Gastroesophageal sphincter (tissue), 3 donors: ENCODE measurements at regions not wholly inside any gene's neighbourhood (a gene's known extent, or its start where the extent isn't known, plus 50 kb on each side); places are given as distances from the start of the nearest gene placed in this dataset.

Experiments used
- POLR2AphosphoS5 ChIP-seq: sonication (generic); formaldehyde crosslinking; IDR thresholded peaks from one replicate; pipeline ENCODE4 v1.6.1; 2017; ENCODE audit warnings: antibody characterized with exemption
- TF ChIP-seq, protein P1 (sequence below), 4 experiments: fragments of 200-600 bp in 2 of 4; fragments of 450-650 bp in 2 of 4; sonication (generic) in 1 of 4; IDR thresholded peaks; one replicate each; pipeline ENCODE4 v1.5.1; 2017 to 2019; ENCODE audit warnings: antibody characterized with exemption in 4 of 4, mild to moderate bottlenecking in 2 of 4, moderate library complexity in 2 of 4

DNA sequence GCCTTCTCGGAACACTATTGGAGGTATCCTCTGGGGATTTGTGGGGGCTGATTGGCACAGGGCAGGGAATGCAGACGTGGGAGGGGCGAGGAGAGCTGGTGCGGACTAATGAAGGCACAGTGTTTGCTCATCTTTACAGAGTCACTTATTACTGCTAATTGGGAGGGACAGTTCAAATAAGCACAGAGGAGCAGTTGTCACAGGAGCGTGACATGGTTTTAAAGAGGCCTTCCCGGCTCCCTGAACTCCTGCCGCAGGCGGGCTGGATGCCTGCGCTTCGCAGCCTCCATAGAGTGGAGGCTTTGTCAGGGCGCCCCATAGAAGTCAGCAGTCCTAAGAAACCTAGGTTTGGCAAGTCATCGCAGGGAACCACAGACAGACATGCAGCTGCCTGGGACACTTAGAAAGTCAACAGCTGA is 149.6 kb downstream of the LINC00237 start:
- TF ChIP-seq POLR2AphosphoS5, result no peak
- TF ChIP-seq, protein P1, sequence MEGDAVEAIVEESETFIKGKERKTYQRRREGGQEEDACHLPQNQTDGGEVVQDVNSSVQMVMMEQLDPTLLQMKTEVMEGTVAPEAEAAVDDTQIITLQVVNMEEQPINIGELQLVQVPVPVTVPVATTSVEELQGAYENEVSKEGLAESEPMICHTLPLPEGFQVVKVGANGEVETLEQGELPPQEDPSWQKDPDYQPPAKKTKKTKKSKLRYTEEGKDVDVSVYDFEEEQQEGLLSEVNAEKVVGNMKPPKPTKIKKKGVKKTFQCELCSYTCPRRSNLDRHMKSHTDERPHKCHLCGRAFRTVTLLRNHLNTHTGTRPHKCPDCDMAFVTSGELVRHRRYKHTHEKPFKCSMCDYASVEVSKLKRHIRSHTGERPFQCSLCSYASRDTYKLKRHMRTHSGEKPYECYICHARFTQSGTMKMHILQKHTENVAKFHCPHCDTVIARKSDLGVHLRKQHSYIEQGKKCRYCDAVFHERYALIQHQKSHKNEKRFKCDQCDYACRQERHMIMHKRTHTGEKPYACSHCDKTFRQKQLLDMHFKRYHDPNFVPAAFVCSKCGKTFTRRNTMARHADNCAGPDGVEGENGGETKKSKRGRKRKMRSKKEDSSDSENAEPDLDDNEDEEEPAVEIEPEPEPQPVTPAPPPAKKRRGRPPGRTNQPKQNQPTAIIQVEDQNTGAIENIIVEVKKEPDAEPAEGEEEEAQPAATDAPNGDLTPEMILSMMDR (IDR thresholded peaks at IDR 0.05), result no peak
